ENCODE measurements at regions not wholly inside any gene's neighbourhood (a gene's known extent, or its start where the extent isn't known, plus 50 kb on each side); places are given as distances from the start of the nearest gene placed in this dataset.

- Histone ChIP-seq H3K36me3 (ENCODE audit: control insufficient read depth in 2 of 4, insufficient read depth in 4 of 4, low read length in 3 of 4) (no peaks in the 10 kb centered on the region; a peak in 1 of 8 replicates), H3K23ac (ENCODE audit: insufficient read length) (no peak overlapping the region), H3K27ac (ENCODE audit: low read depth, low read length) (no peak overlapping the region), H3K79me1 (ENCODE audit: low read depth, low read length) (no peaks in the 10 kb centered on the region), H2BK12ac (ENCODE audit: low read depth, low read length) (no peak overlapping the region), H2BK5ac (ENCODE audit: low read depth, low read length) (no peak overlapping the region), H2BK120ac (replicated peaks; ENCODE audit: low read depth, low read length) (no peak overlapping the region), H2AK5ac (ENCODE audit: low read depth, low read length) (no peak overlapping the region), H3K27me3 (replicated peaks in 1 of 4; ENCODE audit: control insufficient read depth in 3 of 4, extremely low read depth in 1 of 4, insufficient read depth in 3 of 4, low read length in 3 of 4) (no peaks in the 10 kb centered on the region), H3K4me1 (replicated peaks in 1 of 4; ENCODE audit: control insufficient read depth in 3 of 4, insufficient read depth in 4 of 4, low read length in 3 of 4) (peaks cover 0 to 8% (median 4%) of the 10 kb centered on the region in 4 experiments; a peak in 3 of 7 replicates), H3K18ac (ENCODE audit: extremely low read depth, low read length) (no peak overlapping the region), H2AFZ (ENCODE audit: low read length) (peak overlapping the region; percentile 6; the same call in 1 of the 2 replicates), H2BK15ac (ENCODE audit: low read length) (no peak overlapping the region), H4K20me1 (replicated peaks in 1 of 2; ENCODE audit: control insufficient read depth in 1 of 2, insufficient read depth in 2 of 2, low read length in 2 of 2) (no peaks in the 10 kb centered on the region), H2BK20ac (ENCODE audit: low read length) (no peak overlapping the region), H3K4me2 (ENCODE audit: insufficient read depth in 1 of 2, low read depth in 2 of 2, low read length in 2 of 2) (no peak overlapping the region), H3K14ac (ENCODE audit: insufficient read length) (no peak overlapping the region), H3K79me2 (ENCODE audit: control insufficient read depth in 1 of 2, insufficient read depth in 2 of 2, low read length in 2 of 2) (no peaks in the 10 kb centered on the region), H3K56ac (replicated peaks; ENCODE audit: insufficient read length, low read depth, low read length) (no peak overlapping the region), H4K5ac (ENCODE audit: insufficient read length, low read depth, low read length) (no peak overlapping the region), H3K9ac (replicated peaks in 1 of 4; ENCODE audit: extremely low read depth in 1 of 4, low read depth in 3 of 4, low read length in 3 of 4) (no peak overlapping the region), H3K23me2 (ENCODE audit: low read depth, low read length) (no peaks in the 10 kb centered on the region), H4K91ac (replicated peaks; ENCODE audit: insufficient read length, low read length) (no peak overlapping the region), H4K8ac (ENCODE audit: extremely low read depth, insufficient read depth, low read length) (no peak overlapping the region), H3K9me3 (ENCODE audit: insufficient read depth in 2 of 2, low read depth in 1 of 2, low read length in 1 of 2) (no peaks in the 10 kb centered on the region), H3K4ac (replicated peaks; ENCODE audit: insufficient read length, low read depth, low read length) (no peak overlapping the region), H3K4me3 (ENCODE audit: extremely low read depth in 1 of 4, insufficient read depth in 2 of 4, low read depth in 3 of 4, low read length in 4 of 4) (no peak overlapping the region)
- WGBS, 2 experiments (ENCODE audit: extremely low coverage in 1 of 2, insufficient coverage in 1 of 2, insufficient read length in 1 of 2, insufficient replicate concordance in 2 of 2, low coverage in 1 of 2, low lambda C conversion rate in 2 of 2, missing lambda C conversion rate in 1 of 2) = 87% methylated on average over 5 of the region's 5 CpGs; no CpG with 5 or more reads in 1 of the 2 experiments
- TF ChIP-seq NANOG (IDR thresholded peaks at IDR 0.05; ENCODE audit: insufficient read depth, low read depth, low read length, poor library complexity, severe bottlenecking) (no peak), POLR2A (IDR thresholded peaks at IDR 0.05; ENCODE audit: control extremely low read depth in 1 of 2, low read depth in 2 of 2, low read length in 2 of 2) (no peak), HDAC2 (IDR thresholded peaks at IDR 0.05; ENCODE audit: borderline replicate concordance in 1 of 2, low read depth in 2 of 2, low read length in 2 of 2) (no peak), PHF8 (conservative IDR thresholded peaks at IDR 0.05; ENCODE audit: low read depth, low read length) (no peak), ATF3 (IDR thresholded peaks at IDR 0.05; ENCODE audit: insufficient read depth, low read depth, low read length) (no peak), SIN3A (conservative IDR thresholded peaks at IDR 0.05 in 1 of 2, IDR thresholded peaks at IDR 0.05 in 1 of 2; ENCODE audit: low read depth in 1 of 2, low read length in 2 of 2) (no peak), TEAD4 (IDR thresholded peaks at IDR 0.05; ENCODE audit: low read depth, low read length) (no peak), CBX5 (IDR thresholded peaks at IDR 0.05; ENCODE audit: low read depth, low read length) (no peak), RXRA (IDR thresholded peaks at IDR 0.05; ENCODE audit: insufficient read depth, low read depth, low read length) (no peak), JUN (IDR thresholded peaks at IDR 0.05; ENCODE audit: low read depth, low read length) (no peak), CBX8 (IDR thresholded peaks at IDR 0.05; ENCODE audit: borderline replicate concordance, low read depth, low read length) (no peak), CTBP2 (IDR thresholded peaks at IDR 0.05; ENCODE audit: borderline replicate concordance, insufficient read depth, insufficient read length, low read length) (no peak), MAX (IDR thresholded peaks at IDR 0.05) (no peak)
- POLR2A ChIA-PET (ENCODE audit: partially characterized antibody) = no interaction called here
- FAIRE-seq (no peak), DNase-seq (ENCODE audit: low read depth in 1 of 2, low spot score in 2 of 2) (no peak)
- CTCF ChIA-PET (ENCODE audit: partially characterized antibody) = interaction anchor here (1.8 to 2.6 kb wide), 3 partner anchors 12 to 71 kb away, joined by 11 to 12 read pairs (median 12); no protein-coding TSS in a partner anchor
These were observed 242.1 kb downstream of the NSUN3 start for GRCh38 chr3:94304954-94305353.

Measured in H1 (cell line).